SK-N-SH (cell line): ENCODE measurements at regions not wholly inside any gene's neighbourhood (a gene's known extent, or its start where the extent isn't known, plus 50 kb on each side); places are given as distances from the start of the nearest gene placed in this dataset.

Experiments
- CTCF ChIA-PET: fragments of 300-600, 350-600 bp; formaldehyde crosslinking; extraction: SDS; loops from one replicate; lab custom pipeline; 2021; lab: Yijun Ruan, JAX
- POLR2A ChIA-PET: fragments of 350-600 bp; sonication (Branson Sonifier 250); formaldehyde crosslinking; extraction: SDS; loops from one replicate; lab custom pipeline; 2020; ENCODE audit warnings: antibody characterized with exemption, inconsistent platforms; lab: Yijun Ruan, JAX
- DNase-seq: peaks from one replicate; pipeline ENCODE4 v3.0.0; 2012
- H2AFZ ChIP-seq: fragments of 200-600 bp; sonication (generic); 2 replicates; pipeline ENCODE4 v1.8.1; 2016; ENCODE audit warnings: antibody characterized with exemption, mild to moderate bottlenecking, low read depth
- H3F3A ChIP-seq: fragments of 200-600 bp; sonication (generic); replicated peaks from 2 replicates; pipeline ENCODE3; 2016; ENCODE audit warnings: antibody characterized with exemption, mild to moderate bottlenecking; ENCODE audit not compliant: insufficient read depth
- H3K27ac ChIP-seq, 2 experiments: fragments of 200-500 bp in 1 of 2; fragments of 200-600 bp in 1 of 2; sonication (Bioruptor generic) in 1 of 2; sonication (generic), shearing (Covaris generic) in 1 of 2; 2 replicates each; pipeline versions ENCODE4 v1.5.1 to v1.6.1; 2014 to 2016; ENCODE audit warnings: low read depth in 2 of 2, inconsistent platforms in 1 of 2, low read length in 1 of 2, mild to moderate bottlenecking in 1 of 2, mixed read lengths in 1 of 2
- H3K27me3 ChIP-seq: fragments of 200-600 bp; sonication (generic), shearing (Covaris generic); 2 replicates; pipeline ENCODE4 v1.6.1; 2016; ENCODE audit warnings: mixed run types; ENCODE audit not compliant: insufficient read depth
- H3K36me3 ChIP-seq, 2 experiments: fragments of 200-500 bp in 1 of 2; fragments of 200-600 bp in 1 of 2; sonication (Bioruptor generic) in 1 of 2; sonication (generic) in 1 of 2; replicated peaks in 1 of 2; 2 replicates each; pipeline versions ENCODE3 to v1.5.1; 2014 to 2016; ENCODE audit warnings: low read length in 1 of 2, mild to moderate bottlenecking in 1 of 2; ENCODE audit not compliant: insufficient read depth in 2 of 2, control insufficient read depth in 1 of 2
- H3K4me1 ChIP-seq, 2 experiments: fragments of 200-500 bp in 1 of 2; fragments of 200-600 bp in 1 of 2; sonication (Bioruptor generic) in 1 of 2; sonication (generic), shearing (Covaris generic) in 1 of 2; 2 replicates each; pipeline versions ENCODE4 v1.5.1 to v1.6.1; 2014 to 2016; ENCODE audit warnings: low read depth in 1 of 2, low read length in 1 of 2, mixed run types in 1 of 2; ENCODE audit not compliant: insufficient read depth in 2 of 2, control insufficient read depth in 1 of 2
- H3K4me2 ChIP-seq: fragments of 200-600 bp; sonication (generic), shearing (Covaris generic); 2 replicates; pipeline ENCODE4 v1.6.1; 2017; ENCODE audit warnings: mixed run types
- H3K4me3 ChIP-seq, 2 experiments: fragments of 200-500 bp in 1 of 2; fragments of 200-600 bp in 1 of 2; sonication (Bioruptor generic) in 1 of 2; sonication (generic), shearing (Covaris generic) in 1 of 2; 2 replicates each; pipeline versions ENCODE4 v1.5.1 to v1.8.1; 2014 to 2016; ENCODE audit warnings: low read depth in 2 of 2, inconsistent platforms in 1 of 2, low read length in 1 of 2, mild to moderate bottlenecking in 1 of 2, mixed read lengths in 1 of 2, moderate library complexity in 1 of 2
- H3K79me2 ChIP-seq: fragments of 200-600 bp; sonication (generic); 2 replicates; pipeline ENCODE4 v1.8.1; 2017; ENCODE audit warnings: mild to moderate bottlenecking; ENCODE audit not compliant: insufficient read depth
- H3K9ac ChIP-seq: fragments of 200-600 bp; sonication (generic); 2 replicates; pipeline ENCODE4 v1.6.1; 2017; ENCODE audit warnings: mixed run types
- H3K9me2 ChIP-seq: fragments of 200-600 bp; sonication (generic); 2 replicates; pipeline ENCODE4 v1.6.1; 2017; ENCODE audit warnings: mixed run types
- H3K9me3 ChIP-seq: fragments of 200-600 bp; sonication (generic); 2 replicates; pipeline ENCODE4 v1.6.1; 2017; ENCODE audit warnings: mixed run types, mild to moderate bottlenecking, moderate library complexity
- H4K20me1 ChIP-seq: fragments of 200-600 bp; sonication (generic); 2 replicates; pipeline ENCODE4 v1.6.1; 2017; ENCODE audit warnings: mild to moderate bottlenecking, mixed run types; ENCODE audit not compliant: insufficient read depth
- CHD2 ChIP-seq: fragments of 150-350 bp; IDR thresholded peaks from 2 replicates; pipeline ENCODE4 v1.6.1; 2018; ENCODE audit warnings: low read length; ENCODE audit not compliant: partially characterized antibody
- CTCF ChIP-seq: fragments of 200-600 bp; sonication (generic); IDR thresholded peaks from 2 replicates; pipeline ENCODE4 v1.6.1; 2017; ENCODE audit warnings: antibody characterized with exemption, mild to moderate bottlenecking, moderate library complexity
- ELF1 ChIP-seq: IDR thresholded peaks from 2 replicates; pipeline ENCODE4 v1.4.0; 2012
- EP300 ChIP-seq, 2 experiments: IDR thresholded peaks; 2 replicates each; pipeline versions ENCODE4 v1.4.0 to v1.6.1; 2012; ENCODE audit warnings: borderline replicate concordance in 1 of 2, low read depth in 1 of 2, low read length in 1 of 2
- EZH2phosphoT487 ChIP-seq: fragments of 200-600 bp; sonication (generic); IDR thresholded peaks from 2 replicates; pipeline ENCODE4 v1.6.1; 2017; ENCODE audit warnings: low read depth, mixed run types, mild to moderate bottlenecking, antibody characterized with exemption, moderate library complexity, borderline replicate concordance
- FOXJ3 ChIP-seq: sonication (generic); formaldehyde crosslinking; IDR thresholded peaks from 2 replicates; pipeline ENCODE4 v1.5.1; 2020; ENCODE audit warnings: mild to moderate bottlenecking, missing genetic modification reagents
- RAD21 ChIP-seq: IDR thresholded peaks from 2 replicates; pipeline ENCODE4 v1.6.1; 2012; ENCODE audit warnings: mild to moderate bottlenecking, low read length
- RCOR1 ChIP-seq: fragments of 150-350 bp; IDR thresholded peaks from 2 replicates; pipeline ENCODE4 v1.6.1; 2017; ENCODE audit warnings: antibody characterized with exemption, low read length
- REST ChIP-seq: IDR thresholded peaks from 2 replicates; pipeline ENCODE4 v1.6.1; 2012; ENCODE audit warnings: mild to moderate bottlenecking, low read depth, low read length, moderate library complexity
- RFX5 ChIP-seq: IDR thresholded peaks from 2 replicates; pipeline ENCODE4 v1.6.1; 2012; ENCODE audit warnings: mild to moderate bottlenecking, improper control_type of control experiment, low read length
- RXRA ChIP-seq: IDR thresholded peaks from 2 replicates; pipeline ENCODE4 v1.4.0; 2012; ENCODE audit warnings: low read depth, mild to moderate bottlenecking, borderline replicate concordance
- SMC3 ChIP-seq: IDR thresholded peaks from 2 replicates; pipeline ENCODE4 v1.6.1; 2012; ENCODE audit warnings: low read depth, low read length, improper control_type of control experiment
- TEAD4 ChIP-seq: IDR thresholded peaks from 2 replicates; pipeline ENCODE4 v1.4.0; 2012; ENCODE audit warnings: mild to moderate bottlenecking, borderline replicate concordance; ENCODE audit not compliant: insufficient read depth
- USF2 ChIP-seq: fragments of 150-350 bp; IDR thresholded peaks from 2 replicates; pipeline ENCODE4 v1.6.1; 2017; ENCODE audit warnings: antibody characterized with exemption, low read length, low read depth, borderline replicate concordance
- ZBTB33 ChIP-seq: IDR thresholded peaks from 2 replicates; pipeline ENCODE4 v1.4.0; 2012; ENCODE audit warnings: low read depth, borderline replicate concordance
- WGBS: methylation state at CpG from one replicate; pipeline ENCODE4 v1.1.6; 2017; ENCODE audit warnings: low lambda C conversion rate; 5-methylcytosine and 5-hydroxymethylcytosine counted together
- TF ChIP-seq, protein P1 (sequence below): fragments of 150-350 bp; IDR thresholded peaks from 2 replicates; pipeline ENCODE4 v1.6.1; 2016; ENCODE audit warnings: mild to moderate bottlenecking, low read depth, low read length

DNA sequence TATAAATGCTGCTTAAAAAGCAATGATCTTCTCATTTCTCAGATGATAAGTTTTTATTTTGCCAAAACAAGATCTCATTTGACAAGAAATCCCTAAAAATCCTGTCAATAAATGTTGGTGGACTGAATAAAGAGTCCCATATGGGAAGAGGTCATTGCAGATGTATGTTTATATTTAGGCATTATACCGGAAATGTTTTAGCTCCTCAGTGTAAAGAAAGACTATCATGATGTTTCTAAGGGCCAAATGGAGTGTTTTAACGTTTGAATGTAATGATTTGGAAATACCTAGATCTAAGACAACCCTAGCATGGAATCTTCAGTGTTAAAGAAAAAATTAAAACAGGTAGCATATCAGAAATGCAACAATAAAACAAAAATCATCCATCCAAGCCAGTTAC is 457.8 kb upstream of the NFE2L3 start:
- no peaks in the 10 kb centered on the region for H3K27me3 ChIP-seq
- H3K9me3 ChIP-seq = no peaks in the 10 kb centered on the region
- H3K9ac ChIP-seq = no peak overlapping the region
- ChIA-PET CTCF (interaction anchor here (0.6 to 1.1 kb wide), 2 partner anchors 24 to 154 kb away, joined by 3 to 4 read pairs; no protein-coding TSS in a partner anchor), POLR2A (no interaction called here)
- no peaks in the 10 kb centered on the region for H3K9me2 ChIP-seq
- 16% methylated on average over 2 of the region's 2 CpGs for WGBS
- H3K27ac ChIP-seq = no peak overlapping the region
- no peak for DNase-seq
- no peak overlapping the region for H2AFZ ChIP-seq
- TF ChIP-seq CHD2 = no peak
- no peak for TF ChIP-seq ELF1
- TF ChIP-seq SMC3 = no peak
- no peak for TF ChIP-seq RFX5
- TF ChIP-seq RCOR1 = no peak
- TF ChIP-seq FOXJ3 (CRISPR knock-in tag) = no peak
- no peak for TF ChIP-seq REST
- H3K4me1 ChIP-seq = no peaks in the 10 kb centered on the region
- H3K4me3 ChIP-seq = no peak overlapping the region
- H3F3A ChIP-seq = no peaks in the 10 kb centered on the region
- no peaks in the 10 kb centered on the region for H4K20me1 ChIP-seq
- H3K36me3 ChIP-seq = no peaks in the 10 kb centered on the region
- no peak overlapping the region for H3K4me2 ChIP-seq
- no peaks in the 10 kb centered on the region for H3K79me2 ChIP-seq

DNA sequence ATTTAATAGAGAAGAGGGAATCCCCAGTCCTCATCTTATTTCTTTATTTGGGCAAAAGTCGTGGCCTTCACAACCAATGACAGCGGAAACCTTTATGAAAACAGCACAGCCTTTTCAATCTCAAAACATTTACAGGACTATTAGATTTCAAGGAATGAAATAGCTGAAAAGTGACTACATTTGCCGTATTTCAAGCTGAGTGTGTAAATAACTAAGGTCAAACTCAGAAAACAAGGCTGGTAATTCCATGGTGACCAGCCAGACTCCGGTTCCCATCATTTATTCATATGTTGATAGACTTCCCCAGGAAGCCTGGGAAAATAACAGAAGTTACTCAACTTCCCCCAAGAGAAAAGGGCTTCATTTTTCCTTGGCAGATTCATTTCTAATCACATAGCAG is 457.3 kb upstream of the NFE2L3 start:
- Histone ChIP-seq H3K79me2 (no peaks in the 10 kb centered on the region), H3K4me2 (no peak overlapping the region), H3K9me2 (no peaks in the 10 kb centered on the region), H3K36me3 (no peaks in the 10 kb centered on the region), H3K27me3 (no peaks in the 10 kb centered on the region), H2AFZ (no peak overlapping the region), H3K9me3 (no peaks in the 10 kb centered on the region), H3K9ac (no peak overlapping the region), H3K4me3 (no peak overlapping the region), H3K27ac (no peak overlapping the region), H3F3A (no peaks in the 10 kb centered on the region), H3K4me1 (no peaks in the 10 kb centered on the region), H4K20me1 (no peaks in the 10 kb centered on the region)
- POLR2A ChIA-PET = no interaction called here
- WGBS = 33% methylated on average over 4 of the region's 4 CpGs
- no peak for DNase-seq
- CTCF ChIA-PET = interaction anchor here (0.6 to 1.1 kb wide), 3 partner anchors 19 to 154 kb away, joined by 3 to 4 read pairs (median 4); no protein-coding TSS in a partner anchor
- TF ChIP-seq FOXJ3 (CRISPR knock-in tag) = no peak
- TF ChIP-seq USF2 = no peak
- no peak for TF ChIP-seq ELF1
- no peak for TF ChIP-seq ZBTB33
- no peak for TF ChIP-seq EP300 (IDR thresholded peaks at IDR 0.05; ENCODE audit: borderline replicate concordance in 1 of 2, low read depth in 1 of 2, low read length in 1 of 2)
- TF ChIP-seq RAD21 = no peak
- TF ChIP-seq TEAD4 = no peak
- no peak for TF ChIP-seq CTCF
- TF ChIP-seq, protein P1, sequence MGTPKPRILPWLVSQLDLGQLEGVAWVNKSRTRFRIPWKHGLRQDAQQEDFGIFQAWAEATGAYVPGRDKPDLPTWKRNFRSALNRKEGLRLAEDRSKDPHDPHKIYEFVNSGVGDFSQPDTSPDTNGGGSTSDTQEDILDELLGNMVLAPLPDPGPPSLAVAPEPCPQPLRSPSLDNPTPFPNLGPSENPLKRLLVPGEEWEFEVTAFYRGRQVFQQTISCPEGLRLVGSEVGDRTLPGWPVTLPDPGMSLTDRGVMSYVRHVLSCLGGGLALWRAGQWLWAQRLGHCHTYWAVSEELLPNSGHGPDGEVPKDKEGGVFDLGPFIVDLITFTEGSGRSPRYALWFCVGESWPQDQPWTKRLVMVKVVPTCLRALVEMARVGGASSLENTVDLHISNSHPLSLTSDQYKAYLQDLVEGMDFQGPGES = no peak
- no peak for TF ChIP-seq EZH2phosphoT487
- no peak for TF ChIP-seq RXRA
